SK-MEL-5 (cell line): ENCODE measurements at regions not wholly inside any gene's neighbourhood (a gene's known extent, or its start where the extent isn't known, plus 50 kb on each side); places are given as distances from the start of the nearest gene placed in this dataset.
A peak's percentile ranks its signal among the peaks of the same experiment; 100 is the strongest.
"Not testable (repeated sequence)": the region's sequence is repeated elsewhere in the genome, so short reads cannot be mapped to it uniquely, and the experiment has no call there.

ENCODE experiments used
- DNase-seq: peaks from one replicate; pipeline ENCODE4 v3.0.0-alpha.2; 2016; ENCODE audit warnings: low read depth, low spot score
- in situ Hi-C: cut with HindIII; loops from 2 replicates; pipeline ENCODE4 v1.10.0; 2016; ENCODE audit warnings: low sequenced_read_pairs, high pct_unique_total_duplicates, low pct_unique_long_range_greater_than_20kb

- in situ Hi-C loops, DNase-seq: not testable (repeated sequence)
These were observed 181.1 kb downstream of the MANEA start for GRCh38 chr6:95758236-95759069.

- DNase-seq: no peak
- in situ Hi-C loops: no loop called here
These were observed 190.6 kb downstream of the MANEA start for GRCh38 chr6:95767897-95768463.

- in situ Hi-C loops: no loop called here
- no peak for DNase-seq
These were observed 191.2 kb downstream of the MANEA start for GRCh38 chr6:95768539-95768938.

GRCh38 chr6:95777338-95777737, 200.0 kb downstream of the MANEA start:
- in situ Hi-C loops: no loop called here
- DNase-seq: no peak

- DNase-seq: no peak
- in situ Hi-C loops: no loop called here
These were observed 202.7 kb downstream of the MANEA start for GRCh38 chr6:95780037-95780436.

GRCh38 chr6:95784019-95784418, 206.7 kb downstream of the MANEA start:
- in situ Hi-C loops: no loop called here
- no peak for DNase-seq

GRCh38 chr6:95784869-95785268, 207.5 kb downstream of the MANEA start:
- in situ Hi-C loops: no loop called here
- DNase-seq: no peak

- in situ Hi-C loops: no loop called here
- DNase-seq: no peak
These were observed 208.4 kb downstream of the MANEA start for GRCh38 chr6:95785785-95786184.

- in situ Hi-C loops: no loop called here
- no peak for DNase-seq
These were observed 209.5 kb downstream of the MANEA start for GRCh38 chr6:95786802-95787201.

- in situ Hi-C loops: no loop called here
- no peak for DNase-seq
These were observed 213.5 kb downstream of the MANEA start for GRCh38 chr6:95790787-95791186.

- in situ Hi-C loops: no loop called here
- DNase-seq: no peak
These were observed 217.4 kb downstream of the MANEA start for GRCh38 chr6:95794749-95795148.

GRCh38 chr6:95795927-95796326, 218.6 kb downstream of the MANEA start:
- in situ Hi-C loops: no loop called here
- no peak for DNase-seq

- DNase-seq: no peak
- in situ Hi-C loops: no loop called here
These were observed 218.7 kb upstream of the FUT9 start for GRCh38 chr6:95797054-95797453.

- DNase-seq: no peak
- in situ Hi-C loops: no loop called here
These were observed 212.8 kb upstream of the FUT9 start for GRCh38 chr6:95802978-95803377.

GRCh38 chr6:95803889-95804288, 211.9 kb upstream of the FUT9 start:
- no peak for DNase-seq
- in situ Hi-C loops: no loop called here

- DNase-seq: no peak
- in situ Hi-C loops: no loop called here
These were observed 210.8 kb upstream of the FUT9 start for GRCh38 chr6:95804847-95805541.

- in situ Hi-C loops: no loop called here
These were observed 210.1 kb upstream of the FUT9 start for GRCh38 chr6:95805699-95806098.

GRCh38 chr6:95815389-95816056, 200.3 kb upstream of the FUT9 start:
- peak; percentile 28 for DNase-seq
- in situ Hi-C loops: no loop called here

More at GRCh38 chr6:95805699-95806098, 210.1 kb upstream of the FUT9 start:
- no peak for DNase-seq
